Kidney (tissue), 13 donors: ENCODE measurements at regions not wholly inside any gene's neighbourhood (a gene's known extent, or its start where the extent isn't known, plus 50 kb on each side); places are given as distances from the start of the nearest gene placed in this dataset.

ENCODE experiments used
- DNase-seq, 5 donors: peaks; one replicate each; pipeline ENCODE4 v3.0.0-alpha.2; 2013 to 2020
- FAIRE-seq: peaks from 2 replicates; lab custom pipeline; 2012; peaks lifted over from hg19 to GRCh38; lab: Jason Lieb, UNC
- H3K27ac ChIP-seq, 2 donors: one replicate each; pipeline ENCODE4 v1.7.0; 2013; ENCODE audit warnings: low read depth in 2 of 2, low read length in 2 of 2, inconsistent platforms in 1 of 2
- H3K27me3 ChIP-seq: one replicate; pipeline ENCODE4 v1.7.1; 2013; ENCODE audit warnings: low read length, inconsistent platforms; ENCODE audit not compliant: control insufficient read depth, insufficient read depth
- H3K36me3 ChIP-seq, 3 donors: one replicate each; pipeline versions ENCODE4 v1.7.0 to v1.7.1; 2013; ENCODE audit warnings: low read length in 3 of 3, control low read depth in 1 of 3, inconsistent platforms in 1 of 3; ENCODE audit not compliant: insufficient read depth in 3 of 3, control insufficient read depth in 2 of 3
- H3K4me1 ChIP-seq, 3 donors: one replicate each; pipeline versions ENCODE4 v1.7.0 to v1.7.1; 2013; ENCODE audit warnings: low read length in 3 of 3, inconsistent platforms in 1 of 3, low read depth in 1 of 3; ENCODE audit not compliant: control insufficient read depth in 2 of 3, insufficient read depth in 2 of 3
- H3K4me3 ChIP-seq, 3 donors: one replicate each; pipeline versions ENCODE4 v1.7.0 to v1.8.1; 2013; ENCODE audit warnings: low read length in 3 of 3, control low read depth in 1 of 3, inconsistent platforms in 1 of 3
- H3K9ac ChIP-seq, 3 donors: one replicate each; pipeline versions ENCODE4 v1.7.0 to v1.7.1; 2013; ENCODE audit warnings: low read length in 3 of 3, control low read depth in 1 of 3, inconsistent platforms in 1 of 3
- H3K9me3 ChIP-seq, 3 donors: one replicate each; pipeline versions ENCODE4 v1.7.0 to v1.7.1; 2013; ENCODE audit warnings: low read length in 3 of 3, control low read depth in 1 of 3, inconsistent platforms in 1 of 3; ENCODE audit not compliant: control insufficient read depth in 2 of 3, insufficient read depth in 1 of 3
- intact Hi-C: fragments of 100-400 bp; cut with DNase I; formaldehyde crosslinking; loops from one replicate; pipeline ENCODE4 v1.11.1; 2022
- TF ChIP-seq, protein P1 (sequence below): IDR thresholded peaks from 3 replicates; pipeline ENCODE4 v1.5.1; 2012; ENCODE audit warnings: mild to moderate bottlenecking, moderate library complexity, borderline replicate concordance; ENCODE audit not compliant: insufficient read depth; ENCODE audit errors: extremely low read depth
- donor health status: control.
- donor health status: control.
- donor health status: control.
- donor health status: control.
- donor health status: control.
- donor health status: DM: yes; HTN: yes; CAD: no.
- donor health status: Normal renal cell carcinoma (clear cell type).

DNA sequence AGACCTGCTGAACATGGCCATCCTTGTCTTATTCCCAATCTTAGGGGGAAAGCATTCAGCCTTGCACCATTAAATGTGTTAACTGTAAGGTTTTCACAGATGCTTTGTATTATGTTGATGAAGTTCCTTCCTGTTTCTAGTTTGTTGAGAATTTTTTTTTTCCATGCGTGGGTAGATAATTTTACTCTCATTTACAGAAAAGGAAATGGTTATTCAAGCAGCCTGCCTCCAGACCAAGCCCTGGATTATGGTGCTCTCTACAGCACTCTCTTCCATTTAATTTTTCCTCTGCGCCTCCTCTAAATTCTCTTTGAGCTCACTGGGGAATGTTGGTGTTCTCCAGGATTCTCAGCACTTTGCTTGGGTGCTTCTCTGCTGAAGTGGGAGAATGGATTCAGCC, 179.3 kb upstream of the PZP start:
- DNase-seq (no peak), FAIRE-seq (no peak)
- no peaks in the 10 kb centered on the region for H3K36me3 ChIP-seq
- H3K27ac ChIP-seq: no peak overlapping the region
- no peak overlapping the region for H3K9ac ChIP-seq
- H3K4me3 ChIP-seq: no peak overlapping the region
- no peaks in the 10 kb centered on the region for H3K9me3 ChIP-seq
- intact Hi-C loops: no loop called here
- TF ChIP-seq, protein P1, sequence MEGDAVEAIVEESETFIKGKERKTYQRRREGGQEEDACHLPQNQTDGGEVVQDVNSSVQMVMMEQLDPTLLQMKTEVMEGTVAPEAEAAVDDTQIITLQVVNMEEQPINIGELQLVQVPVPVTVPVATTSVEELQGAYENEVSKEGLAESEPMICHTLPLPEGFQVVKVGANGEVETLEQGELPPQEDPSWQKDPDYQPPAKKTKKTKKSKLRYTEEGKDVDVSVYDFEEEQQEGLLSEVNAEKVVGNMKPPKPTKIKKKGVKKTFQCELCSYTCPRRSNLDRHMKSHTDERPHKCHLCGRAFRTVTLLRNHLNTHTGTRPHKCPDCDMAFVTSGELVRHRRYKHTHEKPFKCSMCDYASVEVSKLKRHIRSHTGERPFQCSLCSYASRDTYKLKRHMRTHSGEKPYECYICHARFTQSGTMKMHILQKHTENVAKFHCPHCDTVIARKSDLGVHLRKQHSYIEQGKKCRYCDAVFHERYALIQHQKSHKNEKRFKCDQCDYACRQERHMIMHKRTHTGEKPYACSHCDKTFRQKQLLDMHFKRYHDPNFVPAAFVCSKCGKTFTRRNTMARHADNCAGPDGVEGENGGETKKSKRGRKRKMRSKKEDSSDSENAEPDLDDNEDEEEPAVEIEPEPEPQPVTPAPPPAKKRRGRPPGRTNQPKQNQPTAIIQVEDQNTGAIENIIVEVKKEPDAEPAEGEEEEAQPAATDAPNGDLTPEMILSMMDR: no peak
- peaks cover 0 to 3% (median 0%) of the 10 kb centered on the region in 3 donors for H3K4me1 ChIP-seq
- no peaks in the 10 kb centered on the region for H3K27me3 ChIP-seq

DNA sequence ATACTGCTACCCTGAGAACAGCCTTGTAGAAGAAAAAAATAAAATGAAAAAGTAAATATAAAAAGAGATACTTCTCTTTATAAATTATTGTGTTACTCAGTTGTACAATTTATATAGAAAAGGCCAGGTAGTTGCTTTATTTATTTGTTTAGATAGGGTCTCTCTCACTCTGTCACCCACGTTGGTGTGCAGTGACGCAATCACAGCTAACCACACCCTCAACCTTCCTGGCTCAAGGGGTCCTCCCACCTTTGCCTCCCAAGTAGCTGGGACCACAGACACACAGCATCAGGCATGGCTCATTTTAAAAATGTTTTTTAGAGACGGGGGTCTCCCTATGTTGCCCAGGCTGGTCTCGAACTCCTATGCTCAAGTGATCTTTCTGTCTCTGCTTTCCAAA, 175.4 kb upstream of the PZP start:
- FAIRE-seq (no peak), DNase-seq (no peak)
- no peaks in the 10 kb centered on the region for H3K36me3 ChIP-seq
- no peaks in the 10 kb centered on the region for H3K9me3 ChIP-seq
- H3K4me3 ChIP-seq: no peak overlapping the region
- H3K4me1 ChIP-seq: no peaks in the 10 kb centered on the region
- no peaks in the 10 kb centered on the region for H3K27me3 ChIP-seq
- H3K27ac ChIP-seq: no peak overlapping the region
- H3K9ac ChIP-seq: no peak overlapping the region
- intact Hi-C loops: no loop called here
- TF ChIP-seq, protein P1: no peak

DNA sequence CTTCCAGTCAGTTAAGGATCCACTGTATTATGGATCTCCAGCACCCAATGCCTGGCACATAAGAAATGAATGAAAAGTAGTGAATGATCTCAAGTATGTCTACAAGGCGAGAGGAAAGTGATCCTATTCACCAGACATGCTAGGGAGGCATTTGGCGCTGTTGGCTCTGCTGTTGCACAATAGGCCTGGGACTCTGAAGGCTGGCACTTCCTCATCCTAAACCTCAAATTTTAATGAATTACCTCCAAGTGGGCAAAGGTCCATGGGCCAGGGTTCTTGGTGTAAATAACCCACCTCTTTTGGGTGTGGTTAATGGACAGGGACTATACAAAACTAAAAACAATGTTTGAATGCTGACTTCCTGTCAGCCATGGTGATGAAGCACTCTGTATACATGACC, 173.4 kb upstream of the PZP start:
- Histone ChIP-seq H3K4me1 (no peaks in the 10 kb centered on the region), H3K4me3 (no peak overlapping the region), H3K9me3 (no peaks in the 10 kb centered on the region), H3K27me3 (no peaks in the 10 kb centered on the region), H3K36me3 (no peaks in the 10 kb centered on the region), H3K27ac (no peak overlapping the region), H3K9ac (no peak overlapping the region)
- FAIRE-seq (no peak), DNase-seq (no peak)
- TF ChIP-seq, protein P1: no peak
- intact Hi-C loops: no loop called here

DNA sequence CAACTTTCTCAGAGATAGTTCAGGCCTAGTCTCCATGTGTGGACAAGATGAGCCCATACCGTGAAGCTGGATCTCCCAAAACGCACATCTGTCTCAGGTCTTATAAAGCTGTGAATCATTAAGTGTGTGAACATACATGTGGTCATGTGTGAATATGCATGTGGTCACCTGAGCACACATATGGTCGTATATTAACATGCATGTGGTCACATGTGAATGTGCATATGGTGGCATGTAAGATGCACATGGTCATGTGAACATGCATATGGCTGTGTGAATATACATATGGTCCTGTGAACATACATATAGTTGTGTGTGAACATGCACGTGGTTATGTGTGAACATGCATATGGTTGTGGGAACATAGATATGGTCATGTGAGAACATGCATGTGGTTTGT, 172.5 kb upstream of the PZP start:
- Histone ChIP-seq H3K4me3 (no peak overlapping the region), H3K27me3 (no peaks in the 10 kb centered on the region), H3K27ac (no peak overlapping the region), H3K36me3 (no peaks in the 10 kb centered on the region), H3K9me3 (no peaks in the 10 kb centered on the region), H3K9ac (no peak overlapping the region), H3K4me1 (no peaks in the 10 kb centered on the region)
- no peak for FAIRE-seq
- DNase-seq: no peak
- TF ChIP-seq, protein P1: no peak
- intact Hi-C loops: no loop called here
